ENCODE measurements at regions not wholly inside any gene's neighbourhood (a gene's known extent, or its start where the extent isn't known, plus 50 kb on each side); places are given as distances from the start of the nearest gene placed in this dataset.

DNA sequence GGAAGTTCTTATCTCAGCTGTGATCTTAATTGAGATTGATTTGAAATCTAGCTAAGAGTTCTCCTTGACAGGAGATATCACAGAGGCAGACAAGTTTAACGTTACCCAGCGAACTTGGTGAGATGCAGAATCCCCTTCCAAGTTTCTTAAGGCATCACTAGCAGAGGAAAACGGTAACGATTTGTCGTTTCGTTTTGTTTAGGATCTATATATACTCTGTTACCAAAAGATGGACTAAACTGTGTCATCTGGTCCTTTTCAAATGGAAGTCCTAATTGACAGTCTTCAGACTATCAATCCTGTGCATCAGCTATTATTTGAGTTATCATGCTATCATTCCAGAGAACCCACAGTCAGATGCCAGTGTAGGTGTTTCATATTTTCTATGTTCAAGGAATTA lies 316.7 kb upstream of the SORCS1 start:
- TF ChIP-seq, protein P1, sequence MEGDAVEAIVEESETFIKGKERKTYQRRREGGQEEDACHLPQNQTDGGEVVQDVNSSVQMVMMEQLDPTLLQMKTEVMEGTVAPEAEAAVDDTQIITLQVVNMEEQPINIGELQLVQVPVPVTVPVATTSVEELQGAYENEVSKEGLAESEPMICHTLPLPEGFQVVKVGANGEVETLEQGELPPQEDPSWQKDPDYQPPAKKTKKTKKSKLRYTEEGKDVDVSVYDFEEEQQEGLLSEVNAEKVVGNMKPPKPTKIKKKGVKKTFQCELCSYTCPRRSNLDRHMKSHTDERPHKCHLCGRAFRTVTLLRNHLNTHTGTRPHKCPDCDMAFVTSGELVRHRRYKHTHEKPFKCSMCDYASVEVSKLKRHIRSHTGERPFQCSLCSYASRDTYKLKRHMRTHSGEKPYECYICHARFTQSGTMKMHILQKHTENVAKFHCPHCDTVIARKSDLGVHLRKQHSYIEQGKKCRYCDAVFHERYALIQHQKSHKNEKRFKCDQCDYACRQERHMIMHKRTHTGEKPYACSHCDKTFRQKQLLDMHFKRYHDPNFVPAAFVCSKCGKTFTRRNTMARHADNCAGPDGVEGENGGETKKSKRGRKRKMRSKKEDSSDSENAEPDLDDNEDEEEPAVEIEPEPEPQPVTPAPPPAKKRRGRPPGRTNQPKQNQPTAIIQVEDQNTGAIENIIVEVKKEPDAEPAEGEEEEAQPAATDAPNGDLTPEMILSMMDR (IDR thresholded peaks at IDR 0.05; ENCODE audit: poor library complexity, severe bottlenecking) = no peak
- no peak for TF ChIP-seq POLR2AphosphoS5 (IDR thresholded peaks at IDR 0.05)
- TF ChIP-seq RAD21 (conservative IDR thresholded peaks at IDR 0.05) = no peak
- TF ChIP-seq, protein P2, sequence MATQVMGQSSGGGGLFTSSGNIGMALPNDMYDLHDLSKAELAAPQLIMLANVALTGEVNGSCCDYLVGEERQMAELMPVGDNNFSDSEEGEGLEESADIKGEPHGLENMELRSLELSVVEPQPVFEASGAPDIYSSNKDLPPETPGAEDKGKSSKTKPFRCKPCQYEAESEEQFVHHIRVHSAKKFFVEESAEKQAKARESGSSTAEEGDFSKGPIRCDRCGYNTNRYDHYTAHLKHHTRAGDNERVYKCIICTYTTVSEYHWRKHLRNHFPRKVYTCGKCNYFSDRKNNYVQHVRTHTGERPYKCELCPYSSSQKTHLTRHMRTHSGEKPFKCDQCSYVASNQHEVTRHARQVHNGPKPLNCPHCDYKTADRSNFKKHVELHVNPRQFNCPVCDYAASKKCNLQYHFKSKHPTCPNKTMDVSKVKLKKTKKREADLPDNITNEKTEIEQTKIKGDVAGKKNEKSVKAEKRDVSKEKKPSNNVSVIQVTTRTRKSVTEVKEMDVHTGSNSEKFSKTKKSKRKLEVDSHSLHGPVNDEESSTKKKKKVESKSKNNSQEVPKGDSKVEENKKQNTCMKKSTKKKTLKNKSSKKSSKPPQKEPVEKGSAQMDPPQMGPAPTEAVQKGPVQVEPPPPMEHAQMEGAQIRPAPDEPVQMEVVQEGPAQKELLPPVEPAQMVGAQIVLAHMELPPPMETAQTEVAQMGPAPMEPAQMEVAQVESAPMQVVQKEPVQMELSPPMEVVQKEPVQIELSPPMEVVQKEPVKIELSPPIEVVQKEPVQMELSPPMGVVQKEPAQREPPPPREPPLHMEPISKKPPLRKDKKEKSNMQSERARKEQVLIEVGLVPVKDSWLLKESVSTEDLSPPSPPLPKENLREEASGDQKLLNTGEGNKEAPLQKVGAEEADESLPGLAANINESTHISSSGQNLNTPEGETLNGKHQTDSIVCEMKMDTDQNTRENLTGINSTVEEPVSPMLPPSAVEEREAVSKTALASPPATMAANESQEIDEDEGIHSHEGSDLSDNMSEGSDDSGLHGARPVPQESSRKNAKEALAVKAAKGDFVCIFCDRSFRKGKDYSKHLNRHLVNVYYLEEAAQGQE (IDR thresholded peaks at IDR 0.05; ENCODE audit: borderline replicate concordance) = no peak
- TF ChIP-seq TAF1 (IDR thresholded peaks at IDR 0.05; ENCODE audit: low read depth) = no peak
- TF ChIP-seq EZH2 (IDR thresholded peaks at IDR 0.05; ENCODE audit: borderline replicate concordance, insufficient read depth, low read length, poor library complexity, severe bottlenecking) = no peak
- no peak for TF ChIP-seq SMC3 (conservative IDR thresholded peaks at IDR 0.05; ENCODE audit: poor library complexity)
- no peak for TF ChIP-seq EP300 (conservative IDR thresholded peaks at IDR 0.05; ENCODE audit: poor library complexity, severe bottlenecking)
- no peak for TF ChIP-seq MXI1 (conservative IDR thresholded peaks at IDR 0.05; ENCODE audit: poor library complexity, severe bottlenecking)
